GM21447 (cell line): ENCODE measurements at regions not wholly inside any gene's neighbourhood (a gene's known extent, or its start where the extent isn't known, plus 50 kb on each side); places are given as distances from the start of the nearest gene placed in this dataset.

ENCODE experiments used
- ATAC-seq: cut with Tn5 transposase; IDR thresholded peaks from one replicate; pipeline ENCODE4 v1.9.1; 2021; ENCODE audit not compliant: unreplicated experiment

DNA sequence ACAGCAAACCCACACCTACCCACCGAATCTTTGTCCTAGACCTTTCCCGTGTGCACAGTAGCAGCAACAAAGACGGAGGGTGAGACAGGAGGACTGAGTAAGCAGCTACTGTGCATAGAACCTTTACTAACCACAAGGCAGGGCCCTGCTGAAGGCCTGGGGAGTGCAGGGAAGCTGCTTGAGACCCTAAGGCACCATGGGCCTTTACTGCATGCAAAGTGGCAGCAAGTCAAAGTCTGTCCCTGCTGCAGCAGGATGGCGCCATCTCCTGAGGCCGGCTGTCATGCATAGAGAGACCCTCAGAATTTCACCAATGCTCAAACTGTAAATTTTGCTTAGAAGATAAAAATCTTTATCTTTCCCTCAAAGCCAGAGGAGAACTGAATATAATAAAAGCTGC is 610.5 kb downstream of the ACTR3B start:
- ATAC-seq = no peak

DNA sequence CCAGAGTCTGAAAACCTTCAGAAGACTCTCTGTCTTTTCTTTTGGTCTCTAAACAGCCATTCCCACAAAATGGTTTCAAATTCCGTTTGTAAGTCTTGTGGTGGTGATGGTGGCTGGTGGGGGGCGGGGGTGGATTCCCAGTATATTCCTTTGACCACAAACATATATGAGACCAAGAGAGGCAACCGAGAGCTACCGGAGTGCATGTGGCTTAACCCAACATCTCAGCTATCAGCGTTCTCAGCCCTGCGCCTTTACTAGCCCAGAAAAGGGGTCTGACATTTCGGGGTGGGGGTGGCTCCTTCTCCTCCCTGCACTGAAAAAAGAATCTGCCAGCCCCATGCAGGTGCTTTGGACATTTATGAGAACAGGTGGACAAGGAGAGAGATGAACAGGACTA is 621.1 kb downstream of the ACTR3B start:
- ATAC-seq = no peak

DNA sequence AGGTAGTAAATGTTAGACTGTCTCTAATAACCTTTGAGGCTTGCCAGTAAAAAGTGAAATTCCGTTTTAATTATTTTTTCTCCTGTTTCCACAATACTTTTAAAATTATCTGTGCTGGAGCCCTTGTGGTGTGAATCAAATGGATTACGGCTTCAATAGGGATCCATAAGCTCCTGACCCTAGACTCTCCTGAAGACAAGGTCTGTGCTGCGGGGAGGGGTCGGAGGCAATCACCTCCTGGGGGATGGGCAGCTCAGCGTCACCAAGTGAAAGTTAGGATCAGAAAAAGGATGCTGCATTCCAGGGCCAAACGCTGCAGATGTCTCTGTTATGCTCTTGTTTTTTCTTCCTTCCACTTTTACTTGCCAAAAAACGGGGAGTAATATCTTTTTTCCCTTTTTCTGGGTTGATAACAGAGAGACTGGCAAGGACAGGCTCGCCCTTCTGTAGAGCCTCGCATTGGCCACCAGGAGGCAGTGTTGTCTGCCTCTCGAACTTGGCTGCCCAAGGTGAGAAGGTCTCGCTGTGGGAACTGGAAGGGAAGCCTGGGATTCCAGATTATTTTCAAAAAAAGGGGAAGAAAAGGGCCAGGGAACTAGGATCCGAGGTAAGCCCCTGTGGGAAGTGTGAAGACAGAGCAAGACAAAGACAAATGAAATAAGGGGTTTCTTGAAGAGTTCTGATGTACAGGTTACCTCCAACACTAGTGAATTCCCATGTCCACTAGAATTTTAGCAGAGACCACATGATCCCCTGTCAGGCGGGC is 621.9 kb downstream of the ACTR3B start:
- ATAC-seq = peak; percentile 60

DNA sequence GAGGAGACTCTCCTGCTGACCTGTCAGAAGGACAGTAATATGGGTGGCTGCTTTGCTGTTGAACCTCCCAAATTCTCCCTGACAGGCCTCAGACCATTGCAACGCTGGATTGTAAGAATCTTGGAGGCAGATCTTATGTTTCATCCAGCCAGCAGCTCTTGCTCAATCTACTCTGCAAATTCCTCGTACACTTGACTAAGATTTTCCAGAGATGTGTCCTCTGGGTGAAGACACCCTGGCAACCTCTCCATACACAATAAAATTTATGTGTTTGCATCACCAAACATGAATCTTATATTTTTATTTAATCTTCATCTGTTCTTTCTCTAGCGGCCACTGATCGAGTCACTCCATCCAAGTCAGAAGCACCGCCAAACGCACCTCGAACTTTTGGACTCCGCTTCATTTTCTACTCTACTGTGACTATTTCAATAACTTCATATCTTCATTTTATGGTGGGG is 623.1 kb downstream of the ACTR3B start:
- no peak for ATAC-seq

DNA sequence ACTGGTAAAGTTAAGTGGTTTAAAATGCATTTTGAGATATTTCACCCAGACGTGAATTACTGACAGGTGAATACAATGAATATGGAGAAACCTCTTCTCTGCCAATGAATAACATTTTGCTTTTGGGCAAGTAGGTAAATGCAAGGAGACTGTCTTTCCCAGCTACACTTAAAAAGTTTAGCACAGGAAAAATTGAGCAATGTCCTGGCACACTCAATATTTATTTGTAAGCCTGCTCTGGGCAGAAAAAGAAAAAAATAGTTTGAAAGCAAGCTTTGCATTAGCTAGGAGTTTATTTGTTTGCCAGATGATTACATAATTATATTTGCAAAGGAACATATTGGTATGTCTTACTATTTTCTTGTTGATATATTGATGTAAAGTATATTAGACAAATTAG is 624.2 kb downstream of the ACTR3B start:
- ATAC-seq = no peak

DNA sequence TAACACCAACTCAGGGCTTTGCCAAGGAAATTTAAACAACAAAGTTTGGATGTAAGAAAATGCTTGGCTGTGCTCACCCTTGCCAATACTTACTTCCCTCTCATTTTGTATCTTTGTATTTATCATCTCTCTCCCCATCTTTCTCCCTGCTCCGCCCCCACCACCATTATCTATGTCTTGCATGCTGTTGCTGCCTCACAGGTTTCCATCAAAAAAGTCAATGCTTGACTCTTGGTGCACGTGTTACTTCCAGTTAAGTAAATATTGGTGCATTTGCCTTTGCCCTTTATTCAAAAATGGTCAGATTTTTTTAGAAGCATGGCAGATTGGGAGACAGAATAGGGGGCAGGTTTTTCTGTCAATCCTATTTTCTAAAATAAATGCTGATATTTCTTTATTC is 626.0 kb downstream of the ACTR3B start:
- ATAC-seq = no peak

DNA sequence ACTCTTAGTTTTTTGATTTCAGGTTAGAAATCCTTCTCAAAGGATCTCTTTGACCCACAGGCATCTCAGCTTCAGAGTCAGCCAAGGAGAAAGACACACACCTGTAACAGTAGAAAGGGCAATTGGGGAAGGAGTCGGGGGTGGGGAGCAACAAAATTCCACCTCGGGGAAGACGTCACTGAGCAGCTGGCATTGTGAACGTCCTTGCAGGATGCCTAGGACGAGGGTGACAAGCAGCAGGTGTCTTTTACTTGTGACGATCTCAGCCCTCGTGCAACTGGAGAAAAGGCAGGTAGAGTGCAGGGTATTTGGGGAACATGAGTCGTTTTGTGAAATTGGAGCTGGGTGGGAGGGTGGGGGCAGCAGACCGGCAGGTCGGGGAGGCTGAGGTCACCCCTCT is 627.0 kb downstream of the ACTR3B start:
- ATAC-seq = no peak

DNA sequence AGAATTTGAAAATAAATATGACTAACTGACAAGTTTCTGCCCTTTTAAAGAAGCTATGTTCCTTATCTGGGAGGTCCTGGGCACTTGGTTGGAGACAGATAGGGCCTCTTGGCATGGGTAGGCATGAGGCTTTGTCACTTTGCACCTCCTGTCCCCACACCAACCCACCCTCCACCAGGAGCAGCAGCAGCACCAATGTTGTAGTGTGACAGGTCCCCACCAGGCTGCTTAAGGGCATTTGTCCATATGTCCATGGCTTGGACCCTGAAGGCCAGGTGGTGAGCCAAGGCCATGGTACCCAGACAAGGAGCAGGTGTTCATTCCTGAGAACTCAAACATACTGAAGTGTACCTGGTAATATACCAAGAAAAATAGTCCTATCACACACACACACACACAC is 629.1 kb downstream of the ACTR3B start:
- no peak for ATAC-seq

DNA sequence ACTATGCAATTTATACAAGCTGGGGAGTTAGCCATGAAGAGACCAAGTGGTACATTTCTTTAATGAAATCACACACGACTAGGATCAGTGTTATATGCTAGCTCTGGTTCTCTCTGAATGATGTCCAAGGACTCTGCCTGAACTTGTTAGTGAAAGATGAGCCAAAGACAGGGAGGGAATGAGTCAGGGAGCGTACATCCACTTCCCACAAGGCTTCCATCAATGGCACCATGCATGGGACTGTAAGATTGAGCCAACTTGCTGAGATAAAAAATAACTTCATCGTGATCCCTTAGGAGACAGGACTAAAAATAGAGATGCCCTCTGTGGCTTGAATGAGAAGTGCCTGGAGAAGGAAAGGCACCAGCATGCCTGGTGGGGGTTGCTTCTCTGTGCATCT is 629.7 kb downstream of the ACTR3B start:
- ATAC-seq = no peak

DNA sequence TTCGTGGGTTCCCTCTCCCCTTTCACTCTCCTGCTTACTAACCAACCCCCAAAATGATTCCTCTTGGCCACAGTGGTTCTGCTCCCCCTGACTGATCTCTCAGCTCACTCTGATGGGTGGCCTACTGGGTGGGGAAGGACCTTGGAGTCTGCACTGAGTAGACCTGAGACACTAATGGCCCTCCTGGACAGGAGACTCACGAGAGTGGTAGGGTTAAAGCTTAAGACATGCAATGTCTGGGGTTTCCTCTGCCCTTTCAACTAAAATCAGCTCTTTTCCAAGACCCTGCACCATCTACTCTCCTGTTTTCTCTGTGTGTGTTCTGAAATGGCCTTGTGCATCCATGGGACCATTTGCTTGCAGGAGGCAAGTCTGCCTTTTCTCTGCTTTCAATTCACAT is 631.4 kb downstream of the ACTR3B start:
- no peak for ATAC-seq

DNA sequence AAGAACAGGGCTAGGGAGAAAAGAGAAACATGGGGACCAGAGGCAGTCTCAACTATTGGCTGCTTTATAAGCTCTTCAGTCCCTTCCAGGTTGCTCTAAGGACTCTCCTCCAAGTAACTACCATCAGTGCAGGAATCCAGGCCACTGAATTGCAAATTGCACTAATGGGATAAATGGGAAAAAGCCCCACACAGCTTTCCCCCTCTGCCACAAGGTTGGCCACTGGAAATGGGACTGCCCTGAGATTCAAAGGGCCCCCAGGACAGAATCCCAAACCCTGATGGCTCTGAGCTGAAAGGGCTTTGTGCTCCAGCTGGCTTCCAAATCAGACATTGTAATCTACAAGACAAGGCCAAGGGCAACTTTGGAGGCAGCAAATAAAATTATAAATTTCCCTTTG is 633.2 kb downstream of the ACTR3B start:
- ATAC-seq = no peak

DNA sequence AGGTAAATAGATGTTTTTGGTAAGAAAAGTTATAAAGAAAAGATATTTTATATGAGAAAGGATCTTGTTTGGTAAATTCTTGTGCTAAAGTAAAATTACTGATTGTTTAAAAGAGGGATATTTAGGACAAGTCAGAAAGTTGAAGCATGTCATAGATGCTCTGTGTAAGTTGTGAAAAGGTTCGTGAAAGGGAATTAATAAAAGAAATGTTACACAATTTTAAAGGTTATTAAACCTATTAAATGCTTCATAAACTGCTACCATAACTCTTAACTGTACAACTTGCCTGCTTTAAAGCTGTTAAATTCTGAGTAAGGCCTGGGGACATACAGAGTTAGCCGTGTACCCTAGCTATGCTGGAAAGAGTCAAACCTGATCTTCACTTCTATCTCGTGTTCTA is 634.1 kb downstream of the ACTR3B start:
- no peak for ATAC-seq

DNA sequence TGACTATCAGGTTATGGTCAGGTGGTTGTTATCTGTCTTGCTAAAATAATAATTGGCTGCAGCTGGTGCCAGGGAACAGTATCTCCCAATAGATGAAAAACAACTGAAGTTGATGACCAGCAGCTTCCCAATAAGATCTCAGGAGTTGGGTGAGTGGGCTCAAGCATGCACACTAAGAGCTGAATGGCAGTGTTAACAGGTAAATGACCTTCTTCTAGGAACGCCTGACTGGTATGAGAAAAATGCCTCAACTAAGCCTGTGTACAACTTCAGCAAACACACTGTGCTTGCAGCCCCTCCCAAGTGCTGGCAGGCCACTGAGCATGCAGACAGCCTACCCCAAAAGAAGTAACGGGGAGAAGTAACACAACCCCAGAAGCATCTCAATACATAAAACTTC is 636.9 kb downstream of the ACTR3B start:
- no peak for ATAC-seq

DNA sequence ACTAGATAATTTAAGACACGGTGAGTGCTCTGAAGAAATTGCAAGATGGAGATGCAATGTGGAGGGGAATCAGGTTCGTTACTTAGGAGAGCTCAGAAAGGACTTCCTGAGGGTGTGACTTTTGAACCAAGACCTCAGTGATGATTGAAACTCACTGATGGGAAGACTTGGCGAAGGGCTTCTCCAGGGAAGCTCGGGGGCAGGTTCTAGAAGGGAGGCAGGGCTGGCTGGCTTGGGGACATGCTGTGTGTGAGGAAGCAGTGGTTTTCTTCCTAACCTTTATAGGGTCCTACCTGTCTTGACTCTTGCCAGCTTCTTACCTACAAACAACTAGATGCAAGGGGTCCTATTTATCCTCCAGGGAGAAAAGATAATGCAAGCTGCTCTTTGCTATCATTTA is 637.9 kb downstream of the ACTR3B start:
- ATAC-seq = no peak

DNA sequence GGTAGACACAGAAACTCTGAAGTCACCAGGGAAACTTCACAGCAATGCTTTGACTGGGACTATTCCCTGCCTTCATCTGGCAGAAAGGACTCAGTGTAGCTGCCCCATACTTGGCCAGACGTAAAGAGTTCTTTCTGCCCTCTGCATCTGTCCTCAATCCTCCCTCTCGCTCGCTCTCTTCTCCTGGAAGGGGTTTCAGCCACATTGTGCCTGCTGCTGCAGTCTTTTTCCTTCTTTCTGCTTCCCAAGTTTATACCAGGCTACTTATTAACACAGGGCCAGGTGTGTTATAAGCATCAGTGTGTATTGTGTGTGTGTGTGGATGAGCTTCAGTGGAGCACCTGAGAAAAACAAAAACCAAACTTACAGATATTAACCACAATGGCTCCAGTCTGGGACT is 638.4 kb downstream of the ACTR3B start:
- no peak for ATAC-seq

DNA sequence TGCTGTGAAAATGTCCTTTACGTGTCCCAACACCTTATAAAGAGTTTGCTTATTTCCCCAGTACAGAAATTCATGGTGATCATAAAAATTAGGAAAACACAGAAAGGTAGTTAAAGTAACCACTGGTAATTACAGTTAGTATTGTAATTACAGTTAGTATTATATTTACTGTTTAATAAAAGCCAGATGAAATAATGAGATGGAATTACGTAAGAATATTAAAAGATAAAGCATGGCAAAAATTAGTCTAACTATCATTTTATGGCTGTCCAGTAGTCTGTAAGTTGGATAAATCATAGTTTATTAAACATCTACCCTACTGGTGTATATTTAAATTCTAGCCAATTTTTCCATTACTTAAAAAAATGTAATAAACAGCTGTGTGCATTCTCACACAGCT is 638.8 kb downstream of the ACTR3B start:
- no peak for ATAC-seq

DNA sequence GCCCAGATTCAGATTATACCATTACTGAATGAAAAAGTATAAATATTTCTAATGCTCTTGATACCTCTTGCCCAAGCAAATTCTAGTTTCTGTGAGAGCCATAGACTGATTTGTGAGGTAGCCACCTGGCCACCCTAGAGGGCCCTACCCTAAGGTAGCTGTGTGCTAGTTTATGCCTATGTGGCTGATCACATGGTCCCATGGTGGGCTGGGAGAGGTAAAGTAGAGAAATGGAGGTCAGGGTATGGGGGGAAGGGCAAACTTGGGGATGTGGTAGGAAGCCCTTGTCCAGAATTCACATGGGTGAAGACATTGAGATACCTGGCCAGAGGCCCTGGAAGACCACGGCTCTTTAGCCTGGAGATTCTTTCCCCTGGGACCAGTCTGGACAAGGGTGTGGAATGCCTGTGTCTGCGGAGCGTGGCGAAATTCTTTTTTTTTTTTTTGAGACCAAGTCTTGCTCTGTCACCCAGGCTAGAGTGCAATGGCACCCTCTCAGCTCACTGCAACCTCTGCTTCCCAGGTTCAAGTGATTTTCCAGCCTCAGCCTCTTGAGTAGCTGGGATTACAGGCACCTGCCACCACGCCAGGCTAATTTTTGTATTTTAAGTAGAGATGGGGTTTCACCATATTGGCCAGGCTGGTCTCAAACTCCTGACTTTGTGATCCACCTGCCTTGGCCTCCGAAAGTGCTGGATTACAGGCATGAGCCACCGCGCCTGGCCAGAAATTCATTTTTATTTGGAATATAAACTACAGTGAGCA is 639.4 kb downstream of the ACTR3B start:
- ATAC-seq = no peak

DNA sequence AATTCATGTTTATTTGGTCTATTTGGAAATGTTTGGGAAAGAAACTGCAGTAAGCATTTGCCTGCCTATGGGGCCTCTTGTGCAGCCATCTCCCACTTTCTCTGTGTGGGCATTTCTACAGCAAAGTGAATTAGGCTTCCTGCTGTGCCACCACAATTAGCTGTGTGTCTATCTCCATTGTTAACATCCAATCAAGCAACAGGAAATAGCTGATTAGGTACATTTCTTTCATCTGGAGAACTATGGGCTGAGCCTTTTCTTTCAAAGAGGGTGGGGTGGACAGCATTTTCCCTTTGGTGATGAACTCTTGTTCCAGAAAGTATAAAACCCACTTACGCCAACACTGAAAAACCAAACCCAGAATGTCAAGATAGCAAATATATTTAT is 640.0 kb downstream of the ACTR3B start:
- no peak for ATAC-seq

DNA sequence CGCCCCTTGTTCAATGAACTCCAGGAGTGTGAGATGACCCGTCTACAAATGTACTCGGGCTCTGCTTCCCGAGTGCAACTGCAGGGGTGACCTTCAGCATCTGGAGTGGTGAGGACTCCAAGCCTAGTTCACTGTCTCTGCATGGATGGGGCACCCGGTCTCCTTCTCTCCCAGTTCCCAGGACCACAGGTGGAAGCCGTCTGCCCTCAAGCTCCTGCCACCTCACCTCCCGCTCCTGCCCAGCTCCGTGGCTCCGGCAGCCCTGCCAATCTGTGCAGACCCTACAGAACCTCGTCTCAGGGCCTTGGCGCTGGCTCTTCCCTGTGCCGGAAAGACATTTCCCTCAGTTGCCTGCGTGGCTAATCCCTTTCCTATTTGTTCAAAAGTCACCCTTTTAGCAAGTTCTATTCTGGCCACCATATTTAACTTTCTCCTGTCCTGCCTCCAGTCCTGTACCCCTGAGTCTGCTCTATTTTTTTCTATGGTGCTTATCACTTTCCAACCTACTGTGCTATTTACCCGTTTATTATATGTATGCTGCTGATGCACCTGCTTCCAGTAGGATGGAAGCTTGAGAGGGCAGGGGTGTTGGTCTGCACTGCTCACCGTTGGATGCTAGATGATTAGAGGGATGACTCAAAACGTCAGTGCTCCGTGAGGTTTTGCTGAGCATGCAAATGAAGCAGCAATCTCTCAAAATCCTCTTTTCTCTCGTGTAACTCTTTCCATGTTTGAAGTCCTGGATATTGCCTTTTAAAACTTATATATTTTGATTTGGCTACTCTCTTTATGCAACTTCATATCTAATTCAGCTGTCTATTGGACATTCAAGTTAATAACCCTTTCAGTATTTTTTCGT is 641.4 kb downstream of the ACTR3B start:
- no peak for ATAC-seq

DNA sequence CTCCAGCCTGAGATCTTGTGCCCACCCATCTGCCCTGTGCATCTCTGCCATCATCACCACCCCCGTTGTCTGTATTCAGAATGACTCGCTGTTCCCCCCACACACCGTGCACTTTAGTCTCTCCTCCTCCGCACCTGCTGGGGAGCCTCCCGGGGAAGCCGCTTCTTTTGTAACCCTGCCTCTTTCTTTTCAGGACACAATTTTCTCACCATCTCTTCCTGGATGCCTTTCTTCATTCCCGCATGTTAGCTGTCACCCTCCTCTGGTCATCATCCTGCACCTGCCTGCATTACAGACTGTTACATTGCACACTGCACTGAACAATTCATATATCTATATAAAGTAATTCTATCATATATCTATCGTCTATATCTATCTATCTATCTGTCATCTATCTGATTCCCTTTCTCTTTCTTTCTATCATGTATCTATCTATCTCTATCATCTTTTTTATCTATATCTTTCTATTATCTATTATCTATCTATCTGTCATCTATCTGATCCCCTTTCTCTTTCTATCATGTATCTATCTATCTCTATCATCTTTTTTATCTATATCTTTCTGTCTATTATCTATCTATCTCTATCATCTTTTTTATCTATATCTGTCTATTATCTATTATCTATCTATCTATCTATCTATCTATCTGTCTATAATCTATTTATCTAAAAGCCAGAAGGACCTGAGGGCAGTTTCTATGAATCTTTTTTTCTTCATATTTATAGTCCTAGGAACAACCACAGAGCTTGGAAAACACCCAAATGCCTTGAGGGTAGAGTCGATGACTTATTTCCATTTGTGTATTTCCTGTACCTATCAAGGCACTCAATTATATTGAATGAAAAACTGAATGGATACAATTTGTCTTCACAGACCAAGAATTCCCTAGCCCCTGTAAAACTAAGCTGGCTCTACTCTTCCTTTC is 642.5 kb downstream of the ACTR3B start:
- ATAC-seq = no peak
